ENCODE measurements at regions not wholly inside any gene's neighbourhood (a gene's known extent, or its start where the extent isn't known, plus 50 kb on each side); places are given as distances from the start of the nearest gene placed in this dataset.

DNA sequence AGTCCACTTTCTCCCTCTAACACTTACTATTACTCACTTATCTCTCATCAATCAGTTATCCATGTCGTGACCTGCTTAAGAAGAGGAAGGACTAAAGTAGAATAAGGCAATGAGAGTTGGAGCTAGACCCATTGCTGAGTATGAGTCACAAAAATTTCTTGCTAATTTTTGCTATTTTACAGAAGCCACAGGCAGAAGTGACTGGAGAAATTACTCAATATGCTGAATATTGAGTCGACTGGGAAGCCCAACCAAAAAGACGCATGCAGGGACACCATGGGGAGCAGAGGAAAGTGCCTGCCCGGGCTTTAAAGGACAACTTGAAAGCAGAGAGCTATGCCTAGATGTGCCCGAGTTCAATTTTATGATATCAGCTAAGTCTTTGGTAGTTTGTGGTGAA is 115.4 kb upstream of the FOXG1 start:
- no peak overlapping the region for H3K9ac ChIP-seq (ENCODE audit: low read length)
- no peaks in the 10 kb centered on the region for H4K20me1 ChIP-seq (ENCODE audit: low read depth, low read length)
- no peaks in the 10 kb centered on the region for H3K9me2 ChIP-seq (replicated peaks; ENCODE audit: insufficient read depth, low read length)
- H2AFZ ChIP-seq (ENCODE audit: low read depth, low read length, severe bottlenecking), result no peak overlapping the region
- H3K27ac ChIP-seq (ENCODE audit: low read depth, low read length), result no peak overlapping the region
- no peaks in the 10 kb centered on the region for H3K79me2 ChIP-seq (ENCODE audit: insufficient read depth, low read length)
- TF ChIP-seq, protein P1, sequence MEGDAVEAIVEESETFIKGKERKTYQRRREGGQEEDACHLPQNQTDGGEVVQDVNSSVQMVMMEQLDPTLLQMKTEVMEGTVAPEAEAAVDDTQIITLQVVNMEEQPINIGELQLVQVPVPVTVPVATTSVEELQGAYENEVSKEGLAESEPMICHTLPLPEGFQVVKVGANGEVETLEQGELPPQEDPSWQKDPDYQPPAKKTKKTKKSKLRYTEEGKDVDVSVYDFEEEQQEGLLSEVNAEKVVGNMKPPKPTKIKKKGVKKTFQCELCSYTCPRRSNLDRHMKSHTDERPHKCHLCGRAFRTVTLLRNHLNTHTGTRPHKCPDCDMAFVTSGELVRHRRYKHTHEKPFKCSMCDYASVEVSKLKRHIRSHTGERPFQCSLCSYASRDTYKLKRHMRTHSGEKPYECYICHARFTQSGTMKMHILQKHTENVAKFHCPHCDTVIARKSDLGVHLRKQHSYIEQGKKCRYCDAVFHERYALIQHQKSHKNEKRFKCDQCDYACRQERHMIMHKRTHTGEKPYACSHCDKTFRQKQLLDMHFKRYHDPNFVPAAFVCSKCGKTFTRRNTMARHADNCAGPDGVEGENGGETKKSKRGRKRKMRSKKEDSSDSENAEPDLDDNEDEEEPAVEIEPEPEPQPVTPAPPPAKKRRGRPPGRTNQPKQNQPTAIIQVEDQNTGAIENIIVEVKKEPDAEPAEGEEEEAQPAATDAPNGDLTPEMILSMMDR (IDR thresholded peaks at IDR 0.05; ENCODE audit: insufficient read depth, low read length, poor library complexity, severe bottlenecking), result no peak
- no peak for TF ChIP-seq EZH2phosphoT487 (conservative IDR thresholded peaks at IDR 0.05; ENCODE audit: low read length)
- no peaks in the 10 kb centered on the region for H3K27me3 ChIP-seq (ENCODE audit: low read length)
- H3K4me3 ChIP-seq (ENCODE audit: insufficient read depth, low read length, poor library complexity, severe bottlenecking), result no peak overlapping the region
- no peak overlapping the region for H3K4me2 ChIP-seq (ENCODE audit: low read depth, low read length, poor library complexity, severe bottlenecking)
- H3K36me3 ChIP-seq (ENCODE audit: low read length), result no peaks in the 10 kb centered on the region
- H3F3A ChIP-seq (ENCODE audit: insufficient read depth), result no peaks in the 10 kb centered on the region
- no peaks in the 10 kb centered on the region for H3K9me3 ChIP-seq (ENCODE audit: insufficient read depth, low read length)

DNA sequence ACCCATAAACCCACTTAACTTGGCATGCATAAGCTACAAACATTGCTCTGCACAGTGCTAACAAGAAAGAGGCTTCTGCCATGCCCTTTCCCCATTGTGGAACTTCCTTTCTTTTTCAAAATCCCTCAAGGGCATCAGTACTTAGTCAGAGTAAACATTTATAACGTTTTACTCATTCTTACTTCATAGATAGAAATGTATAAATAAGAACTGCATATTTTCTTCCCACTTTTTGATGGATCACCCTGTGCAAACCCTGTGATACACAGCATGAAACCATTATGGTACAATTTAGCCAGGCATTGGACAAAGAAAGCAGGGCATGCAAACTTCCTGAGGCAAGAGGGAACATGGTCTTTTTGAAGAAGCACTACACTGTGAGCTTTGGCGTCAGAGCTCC is 113.8 kb upstream of the FOXG1 start:
- H3K36me3 ChIP-seq (ENCODE audit: low read length), result no peaks in the 10 kb centered on the region
- H3K27me3 ChIP-seq (ENCODE audit: low read length), result no peaks in the 10 kb centered on the region
- H3K9me2 ChIP-seq (replicated peaks; ENCODE audit: insufficient read depth, low read length), result no peaks in the 10 kb centered on the region
- no peak overlapping the region for H3K4me2 ChIP-seq (ENCODE audit: low read depth, low read length, poor library complexity, severe bottlenecking)
- no peak overlapping the region for H2AFZ ChIP-seq (ENCODE audit: low read depth, low read length, severe bottlenecking)
- no peak overlapping the region for H3K4me3 ChIP-seq (ENCODE audit: insufficient read depth, low read length, poor library complexity, severe bottlenecking)
- no peak overlapping the region for H3K27ac ChIP-seq (ENCODE audit: low read depth, low read length)
- no peaks in the 10 kb centered on the region for H4K20me1 ChIP-seq (ENCODE audit: low read depth, low read length)
- H3K79me2 ChIP-seq (ENCODE audit: insufficient read depth, low read length), result no peaks in the 10 kb centered on the region
- no peaks in the 10 kb centered on the region for H3F3A ChIP-seq (ENCODE audit: insufficient read depth)
- TF ChIP-seq, protein P1 (IDR thresholded peaks at IDR 0.05; ENCODE audit: insufficient read depth, low read length, poor library complexity, severe bottlenecking), result no peak
- TF ChIP-seq EZH2phosphoT487 (conservative IDR thresholded peaks at IDR 0.05; ENCODE audit: low read length), result no peak
- no peaks in the 10 kb centered on the region for H3K9me3 ChIP-seq (ENCODE audit: insufficient read depth, low read length)
- H3K9ac ChIP-seq (ENCODE audit: low read length), result no peak overlapping the region

DNA sequence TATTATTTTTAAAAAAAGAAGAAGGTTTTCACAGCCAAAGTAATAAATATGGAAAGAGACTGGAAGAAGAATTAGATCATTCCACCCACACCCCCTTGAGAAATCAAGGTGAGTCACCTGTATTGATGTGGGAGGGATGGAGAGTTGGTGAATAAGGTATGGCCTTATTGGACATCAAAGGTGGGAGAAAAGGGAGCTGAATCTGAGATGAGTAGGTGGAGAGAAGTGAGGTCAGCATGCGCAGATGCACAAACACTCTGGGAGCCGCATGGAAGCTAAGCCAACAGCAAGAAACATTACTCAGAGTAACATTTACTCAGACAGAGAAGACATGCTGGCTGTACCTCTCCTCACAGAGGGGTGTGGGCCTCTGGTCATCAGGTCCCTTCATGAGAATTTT is 113.1 kb upstream of the FOXG1 start:
- Histone ChIP-seq H3K9me2 (replicated peaks; ENCODE audit: insufficient read depth, low read length) (no peaks in the 10 kb centered on the region), H3K4me2 (ENCODE audit: low read depth, low read length, poor library complexity, severe bottlenecking) (no peak overlapping the region), H3K79me2 (ENCODE audit: insufficient read depth, low read length) (no peaks in the 10 kb centered on the region), H4K20me1 (ENCODE audit: low read depth, low read length) (no peaks in the 10 kb centered on the region), H3K36me3 (ENCODE audit: low read length) (no peaks in the 10 kb centered on the region), H3K9ac (ENCODE audit: low read length) (no peak overlapping the region), H3F3A (ENCODE audit: insufficient read depth) (no peaks in the 10 kb centered on the region), H3K27me3 (ENCODE audit: low read length) (no peaks in the 10 kb centered on the region), H3K4me3 (ENCODE audit: insufficient read depth, low read length, poor library complexity, severe bottlenecking) (no peak overlapping the region), H3K27ac (ENCODE audit: low read depth, low read length) (no peak overlapping the region), H3K9me3 (ENCODE audit: insufficient read depth, low read length) (no peaks in the 10 kb centered on the region), H2AFZ (ENCODE audit: low read depth, low read length, severe bottlenecking) (no peak overlapping the region)
- TF ChIP-seq, protein P1 (IDR thresholded peaks at IDR 0.05; ENCODE audit: insufficient read depth, low read length, poor library complexity, severe bottlenecking), result no peak
- TF ChIP-seq EZH2phosphoT487 (conservative IDR thresholded peaks at IDR 0.05; ENCODE audit: low read length), result no peak

Data from SU-DHL-6 (cell line).